Activated CD4-positive, alpha-beta T cell treated with anti-CD3 and anti-CD28 coated beads, Interleukin-10, Interleukin-2, amounts not matched to agents 100 ng/mL and 50 ng/mL, durations not matched to agents 16 hours and 8 hours (primary cell): ENCODE measurements at regions not wholly inside any gene's neighbourhood (a gene's known extent, or its start where the extent isn't known, plus 50 kb on each side); places are given as distances from the start of the nearest gene placed in this dataset.

Experiments
- DNase-seq: peaks from one replicate; pipeline ENCODE4 v3.0.0-alpha.2; 2020

DNA sequence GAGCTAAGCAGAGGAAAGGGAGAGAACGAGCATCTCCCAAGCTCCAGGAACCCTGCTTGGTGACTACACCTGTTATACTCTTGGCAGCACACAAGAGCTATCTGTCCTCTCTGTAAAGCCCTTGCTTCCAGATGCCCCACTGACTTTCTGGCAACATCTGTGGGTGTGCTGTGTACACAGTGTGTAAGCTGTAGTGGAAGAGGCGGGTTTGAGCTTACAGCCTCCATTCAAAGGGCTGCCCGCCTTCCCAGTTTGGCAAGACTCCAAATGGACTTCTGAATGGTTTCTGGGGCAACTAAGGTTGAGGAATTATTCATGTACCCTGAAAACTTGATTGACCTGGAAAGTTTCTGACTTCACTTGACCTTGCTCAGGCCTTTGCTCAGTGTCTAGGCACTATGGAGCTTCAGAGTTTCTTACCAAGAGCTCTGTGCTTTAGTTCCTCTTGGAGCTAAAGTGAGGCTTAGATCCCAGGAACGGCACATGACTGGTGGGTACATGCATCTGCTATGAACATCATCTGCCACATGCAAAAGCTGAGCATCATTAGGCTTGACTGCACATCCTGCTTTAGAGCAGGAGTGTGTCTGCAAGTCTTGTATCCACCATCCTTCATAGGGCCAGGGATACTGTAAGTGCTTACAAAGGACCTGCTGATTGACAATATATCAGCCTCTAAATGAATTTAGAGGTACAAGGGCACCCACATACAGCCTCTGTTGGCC, 290.9 kb upstream of the SIX2 start:
- no peak for DNase-seq

DNA sequence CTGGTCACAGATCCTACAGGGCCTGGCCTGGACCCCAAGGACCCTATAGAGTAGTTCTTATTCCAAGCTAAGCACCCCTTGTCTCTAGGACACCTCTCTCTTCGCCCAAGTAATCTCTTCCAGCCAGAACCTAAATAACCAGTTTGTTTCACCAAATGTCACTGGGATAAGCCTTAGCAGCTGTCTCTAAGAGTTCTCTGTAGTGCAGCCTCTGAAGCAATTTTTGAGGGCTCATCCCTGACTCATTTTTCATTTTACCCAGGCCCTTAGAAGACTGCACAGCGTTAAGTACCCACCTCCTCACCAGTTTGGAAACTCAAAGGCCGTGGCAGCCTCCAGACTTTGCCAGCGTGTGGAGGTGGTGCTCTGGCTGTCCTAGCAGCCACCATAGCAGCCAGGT, 290.1 kb upstream of the SIX2 start:
- DNase-seq = no peak

DNA sequence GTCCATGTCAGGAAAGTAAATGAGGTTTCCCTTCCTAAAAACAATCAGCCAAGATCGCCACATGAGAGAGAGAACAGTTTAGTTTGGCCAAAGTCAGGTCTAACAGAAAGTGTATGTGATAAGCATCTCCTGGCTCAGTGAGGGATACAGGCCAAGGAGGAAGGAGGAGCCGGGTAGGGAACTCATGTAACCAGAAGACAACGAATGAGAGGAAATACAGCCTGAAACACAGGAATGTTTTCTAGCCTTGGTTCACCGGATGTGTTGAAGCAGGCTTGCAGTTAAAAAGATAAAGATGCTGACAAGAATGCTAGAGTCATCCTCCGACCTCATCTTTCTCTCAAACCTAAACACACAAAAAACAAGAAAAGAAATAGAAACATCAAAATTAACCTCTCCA, 283.9 kb upstream of the SIX2 start:
- no peak for DNase-seq

DNA sequence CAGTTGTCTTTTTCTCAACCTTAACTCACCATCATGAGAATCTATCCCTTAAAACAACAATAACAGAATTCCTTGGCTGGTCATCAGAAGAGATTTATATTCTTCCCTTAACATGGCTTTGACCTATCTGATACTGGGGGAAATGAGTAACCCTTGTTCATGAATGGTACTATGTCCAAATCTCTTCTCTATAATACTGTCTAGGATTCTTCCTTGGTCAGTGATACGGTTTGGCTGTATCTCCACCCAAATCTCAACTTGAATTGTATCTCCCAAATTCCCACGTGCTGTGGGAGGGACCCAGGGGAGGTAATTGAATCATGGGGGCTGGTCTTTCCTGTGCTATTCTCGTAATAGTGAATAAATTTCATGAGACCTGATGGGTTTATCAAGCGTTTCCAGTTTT, 282.0 kb upstream of the SIX2 start:
- DNase-seq = no peak

DNA sequence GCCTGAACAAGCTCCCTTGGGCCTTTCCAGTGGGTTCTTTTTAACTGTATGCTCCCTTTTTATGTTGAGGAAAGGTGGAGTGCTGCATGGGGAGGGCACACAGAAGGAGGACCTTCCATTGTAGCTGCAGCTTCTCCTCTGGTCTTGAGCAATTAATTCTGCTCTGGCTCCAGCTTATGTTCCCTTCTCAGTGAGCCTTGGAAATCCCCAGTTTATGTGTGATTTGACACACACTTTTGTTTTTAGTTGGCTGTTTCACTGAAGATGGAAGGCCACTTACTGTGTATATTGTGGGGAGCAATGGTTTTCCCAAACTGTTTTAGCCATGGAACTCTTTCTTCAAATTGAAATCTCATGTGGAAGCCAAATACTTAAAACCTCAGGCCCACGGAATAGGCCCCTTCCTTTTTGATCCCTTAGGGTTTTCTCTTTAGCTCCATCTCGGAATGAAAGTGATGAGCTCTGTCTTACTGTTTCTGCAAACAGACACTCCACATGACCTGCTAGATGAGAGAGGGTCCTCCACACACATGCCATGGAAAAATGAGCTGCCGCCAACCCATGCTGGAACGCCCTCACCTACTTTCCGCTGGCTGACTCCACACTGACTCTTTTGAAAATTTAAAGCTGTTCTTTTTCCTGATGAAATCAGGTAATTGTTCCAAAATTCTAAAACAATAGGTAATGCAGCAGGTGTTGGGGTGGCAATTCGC, 280.9 kb upstream of the SIX2 start:
- DNase-seq = peak; percentile 75

DNA sequence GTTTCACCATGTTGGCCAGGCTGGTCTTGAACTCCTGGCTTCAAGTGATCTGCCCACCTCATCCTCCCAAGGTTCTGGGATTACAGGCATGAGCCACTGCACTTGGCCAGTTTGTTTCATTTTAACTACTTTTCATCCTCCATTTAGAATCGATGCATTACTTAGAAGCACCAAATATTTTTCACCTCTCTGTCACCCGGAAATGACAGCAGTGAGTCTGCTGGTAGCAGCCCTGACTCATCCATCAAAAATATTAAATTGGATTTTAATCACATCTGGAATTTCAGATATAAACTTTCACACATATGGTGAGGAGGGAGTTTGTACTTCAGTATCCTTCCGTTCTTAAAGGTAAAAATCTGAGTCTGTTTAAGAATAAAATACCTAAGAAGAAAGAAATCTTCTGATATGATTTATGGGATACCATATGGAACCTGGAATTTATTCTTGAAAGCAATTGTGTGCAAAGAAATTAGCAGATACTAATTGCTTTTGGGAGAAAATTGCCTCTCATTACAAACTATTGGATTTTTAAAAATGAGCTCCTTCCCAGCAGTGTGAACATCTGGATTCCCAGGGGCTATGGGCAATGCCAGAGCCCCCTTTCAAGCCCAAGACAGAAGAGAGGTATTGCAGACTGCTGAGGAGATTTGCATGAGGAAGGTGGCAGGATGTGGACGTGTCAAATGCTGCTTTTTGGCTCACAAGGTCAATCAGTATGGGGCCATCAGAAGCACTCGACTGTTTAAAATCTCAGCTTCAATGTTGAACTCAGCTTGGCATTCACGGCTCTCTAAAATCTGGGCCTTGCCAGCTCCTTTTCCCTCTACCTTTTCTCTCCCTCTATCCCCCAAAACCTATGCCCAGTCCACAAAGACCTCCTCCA, 279.5 kb upstream of the SIX2 start:
- DNase-seq = no peak

DNA sequence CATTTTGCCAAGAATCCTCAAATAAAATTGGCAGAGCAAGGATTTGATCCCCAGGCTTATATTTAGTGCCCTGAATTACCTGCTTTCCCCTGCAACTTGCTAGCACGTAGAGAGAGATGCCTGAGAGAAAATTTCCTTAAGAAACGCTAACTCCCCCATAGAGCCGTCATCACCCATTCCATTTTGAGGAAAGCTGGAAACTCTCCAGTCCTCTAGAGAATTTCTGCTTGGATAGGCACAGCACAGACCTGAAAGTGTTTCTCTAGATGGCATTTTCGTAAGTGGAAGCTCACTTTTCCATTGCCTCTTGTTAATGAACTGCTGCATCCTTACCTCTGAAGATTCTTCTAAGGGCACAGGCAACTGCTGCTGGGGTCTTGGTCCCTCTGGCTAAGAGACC, 277.8 kb upstream of the SIX2 start:
- no peak for DNase-seq

DNA sequence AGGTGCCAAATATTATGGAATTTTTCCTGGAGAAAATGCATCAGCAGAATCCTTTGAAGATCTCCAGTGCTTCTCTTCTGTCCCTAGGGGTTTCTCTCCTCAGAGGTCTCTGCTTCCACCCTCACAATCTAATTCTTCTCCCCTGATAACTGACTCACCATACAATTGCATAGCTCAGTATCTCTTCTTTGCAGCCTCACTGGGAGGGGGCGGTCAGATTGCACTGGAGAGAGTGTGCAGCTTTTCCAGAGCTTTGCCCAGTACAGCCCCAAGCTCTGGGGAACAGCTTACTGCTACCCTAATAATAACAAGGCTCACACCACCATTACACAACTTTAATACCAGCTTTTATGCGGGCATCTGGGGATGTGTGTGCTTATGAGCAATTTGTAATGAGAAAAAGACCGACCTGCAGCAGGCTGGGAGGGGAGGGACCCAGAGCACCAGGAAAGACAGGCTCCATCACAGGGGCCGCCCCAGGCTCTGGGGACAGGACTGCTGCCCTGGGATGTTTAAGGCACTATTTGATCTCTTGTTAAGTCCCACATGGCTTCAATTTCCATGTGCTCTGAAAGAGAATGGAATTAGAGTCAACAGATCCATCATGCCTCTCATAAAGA, 276.6 kb upstream of the SIX2 start:
- no peak for DNase-seq

DNA sequence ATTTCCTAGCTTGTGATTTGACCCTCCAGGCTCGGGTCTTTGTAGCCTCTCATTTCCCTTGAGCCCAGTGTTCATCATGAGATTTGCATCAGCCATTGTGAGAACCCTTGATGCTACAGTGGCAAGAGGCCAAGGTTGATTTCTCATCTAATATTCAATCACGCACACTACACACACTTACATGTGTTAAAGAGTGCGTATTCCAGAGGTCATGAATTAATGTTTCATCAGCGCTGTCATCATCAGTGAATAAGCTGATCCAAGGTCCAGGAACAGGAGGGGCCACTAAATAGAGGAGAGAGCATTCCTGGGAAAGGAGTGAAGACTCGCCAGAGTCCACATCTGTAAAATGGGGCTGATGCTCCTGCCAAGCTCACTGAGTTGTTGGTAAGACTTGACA, 276.1 kb upstream of the SIX2 start:
- DNase-seq = no peak

DNA sequence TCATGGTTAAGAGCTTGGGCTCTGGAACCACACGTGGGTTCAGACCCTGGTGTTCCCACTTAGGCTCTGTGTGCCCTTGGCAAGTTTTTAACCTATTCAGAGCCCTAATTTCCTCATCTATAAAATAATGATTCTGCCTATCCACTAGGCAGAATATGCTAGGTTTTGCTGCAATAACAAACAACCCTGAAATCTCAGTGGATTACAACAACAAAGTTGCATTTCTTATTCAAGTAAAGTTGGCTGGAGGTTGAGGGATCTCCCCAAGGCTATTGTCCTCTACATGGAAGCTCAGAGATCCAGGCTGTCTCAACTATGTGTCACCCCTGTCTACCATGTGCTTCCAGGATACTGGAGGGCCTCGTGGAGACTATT, 275.4 kb upstream of the SIX2 start:
- no peak for DNase-seq

DNA sequence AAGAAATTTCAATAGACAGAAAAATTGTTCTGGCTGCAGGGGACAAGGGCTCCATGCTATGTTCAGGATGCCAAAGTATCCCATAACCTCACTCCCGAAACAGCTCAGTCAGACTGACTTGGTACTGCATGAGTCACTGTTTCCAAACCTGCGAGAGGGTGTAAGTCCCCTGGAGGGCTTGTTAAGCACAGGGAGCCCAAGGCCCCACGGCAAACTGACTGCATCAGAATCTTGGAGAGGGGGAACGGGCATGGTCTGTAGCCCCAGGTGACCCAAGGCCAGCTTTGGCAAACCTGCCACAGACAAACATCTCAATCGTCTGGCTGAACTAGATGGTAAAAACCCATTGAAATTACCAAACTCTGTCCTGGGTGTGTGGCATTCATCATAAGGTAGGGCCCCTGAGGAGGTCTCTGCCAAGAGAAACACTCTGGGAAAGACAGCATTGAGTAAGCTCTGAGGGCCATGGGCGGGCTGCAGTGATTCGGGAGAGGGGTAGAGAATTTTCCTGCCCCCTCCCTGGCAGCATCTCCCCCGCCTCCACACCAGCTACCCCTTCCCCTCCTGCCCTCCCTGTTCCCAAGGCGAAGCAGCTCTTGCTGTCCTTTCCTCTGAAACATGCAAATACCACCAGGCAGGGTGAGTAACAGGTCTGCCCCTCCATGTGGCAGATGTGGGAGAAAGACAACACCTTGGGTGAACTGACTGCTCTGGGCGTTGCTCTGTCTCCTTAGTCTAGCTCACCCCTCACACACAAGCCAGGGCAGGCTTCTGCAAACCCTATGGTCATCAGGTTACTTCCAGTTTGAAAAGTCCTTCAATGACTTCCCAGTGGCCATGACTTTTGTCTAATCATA, 274.7 kb upstream of the SIX2 start:
- no peak for DNase-seq

DNA sequence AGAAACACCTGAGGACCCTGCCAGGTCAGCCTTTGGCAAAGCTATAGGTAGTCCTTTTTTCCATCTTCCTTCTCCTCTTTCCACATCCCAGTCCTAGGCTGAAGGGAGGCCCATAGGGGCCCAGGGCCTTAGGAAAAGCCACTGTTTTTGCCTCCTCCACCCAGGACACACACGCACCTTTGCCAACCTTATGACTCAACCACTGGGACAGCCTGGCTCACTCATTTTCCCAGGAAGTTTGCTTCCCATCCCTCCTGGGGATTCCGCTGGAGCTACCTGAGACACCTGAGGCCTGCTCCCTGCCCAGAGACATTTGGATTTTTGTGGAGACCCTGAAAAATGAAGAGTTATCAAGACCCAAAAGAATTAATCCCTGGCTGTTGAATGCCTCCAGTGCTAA, 273.4 kb upstream of the SIX2 start:
- no peak for DNase-seq

DNA sequence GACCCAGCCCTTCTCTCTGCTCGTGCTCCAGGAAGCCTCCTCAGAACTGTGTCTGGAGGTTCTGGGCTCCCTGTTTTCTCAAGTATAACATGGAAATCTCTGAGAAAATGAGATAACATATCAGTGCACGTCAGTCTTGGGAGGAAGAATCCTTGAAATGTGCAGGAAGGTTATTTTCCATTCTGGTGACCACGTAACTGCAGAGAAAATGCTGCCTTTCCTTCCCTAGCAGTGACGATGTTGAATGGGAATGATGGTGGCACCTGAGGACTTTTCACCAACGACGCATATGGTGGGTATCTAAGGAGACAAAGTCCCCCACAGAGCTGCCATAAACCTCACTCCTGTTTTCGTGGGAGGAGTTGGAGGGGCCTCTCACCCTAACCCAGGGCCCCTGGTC, 272.1 kb upstream of the SIX2 start:
- no peak for DNase-seq

DNA sequence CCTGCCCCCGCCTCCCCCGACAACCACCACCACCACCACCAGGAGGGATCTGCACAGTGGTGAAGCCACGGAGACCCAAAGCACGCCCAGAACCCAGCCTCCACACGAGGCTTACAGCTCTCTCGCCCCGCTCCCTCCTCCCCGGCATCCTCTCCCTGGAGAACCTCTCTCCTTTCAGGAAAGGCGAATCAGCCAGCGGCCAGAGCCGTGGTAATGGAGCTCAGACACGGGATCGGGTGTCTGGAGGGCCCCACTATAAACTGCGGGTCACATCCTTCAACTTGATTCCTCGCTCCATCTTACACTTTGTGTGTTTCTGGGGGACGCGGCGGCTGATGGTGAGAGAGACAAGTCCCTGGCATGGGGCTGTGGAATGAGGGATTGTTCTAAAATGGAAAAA, 271.5 kb upstream of the SIX2 start:
- no peak for DNase-seq

DNA sequence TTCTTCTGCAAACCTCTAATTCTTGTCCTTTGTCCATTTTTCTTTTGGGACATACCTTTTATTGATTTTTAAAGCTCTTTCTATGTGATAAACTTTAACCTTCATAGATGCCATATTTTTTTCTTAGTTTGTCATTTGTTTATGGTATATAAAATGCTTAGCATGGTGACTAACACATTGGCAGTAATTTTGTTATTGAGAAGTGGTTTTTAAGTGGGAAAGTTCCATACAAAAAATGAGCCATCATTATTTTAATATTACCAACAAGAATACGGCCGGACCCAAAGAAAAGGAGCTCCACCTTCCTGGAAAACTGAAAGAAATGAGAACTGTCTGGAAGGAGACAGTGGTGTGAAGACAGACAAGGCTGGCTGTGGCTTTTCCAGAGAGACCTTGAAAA, 270.1 kb upstream of the SIX2 start:
- no peak for DNase-seq

DNA sequence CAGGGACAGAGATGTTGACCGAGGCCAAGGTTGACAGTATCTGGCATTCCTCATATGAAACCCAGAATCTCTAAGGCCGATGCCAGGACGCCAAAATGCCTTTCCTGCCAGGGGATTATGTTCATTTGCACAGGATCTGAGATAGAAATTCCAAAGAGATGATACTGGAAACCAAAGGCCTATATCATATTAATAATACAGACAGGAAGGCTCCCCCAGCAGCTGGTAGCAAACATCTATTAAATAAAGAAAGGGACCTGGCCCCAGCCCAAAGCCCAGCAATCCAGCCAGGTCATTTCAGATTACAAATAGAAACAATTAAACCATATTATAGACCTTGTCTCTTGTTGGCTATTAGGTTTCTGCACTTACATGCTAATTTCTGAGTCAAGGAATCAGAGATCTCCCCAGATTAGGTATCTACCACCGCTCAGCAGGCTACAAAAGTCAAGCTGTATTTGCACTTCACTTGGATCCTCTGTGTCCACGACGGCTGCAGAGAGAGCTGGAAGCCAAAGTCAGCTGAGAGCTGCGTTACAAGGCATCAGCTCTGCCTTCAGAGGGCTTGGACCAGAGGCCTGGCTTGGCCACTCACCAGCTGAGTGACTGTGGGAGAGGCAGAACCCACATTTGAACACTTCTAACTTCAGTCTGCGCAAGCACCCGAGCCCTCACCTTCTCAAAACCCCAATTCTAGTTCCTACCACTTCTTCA, 269.3 kb upstream of the SIX2 start:
- no peak for DNase-seq

DNA sequence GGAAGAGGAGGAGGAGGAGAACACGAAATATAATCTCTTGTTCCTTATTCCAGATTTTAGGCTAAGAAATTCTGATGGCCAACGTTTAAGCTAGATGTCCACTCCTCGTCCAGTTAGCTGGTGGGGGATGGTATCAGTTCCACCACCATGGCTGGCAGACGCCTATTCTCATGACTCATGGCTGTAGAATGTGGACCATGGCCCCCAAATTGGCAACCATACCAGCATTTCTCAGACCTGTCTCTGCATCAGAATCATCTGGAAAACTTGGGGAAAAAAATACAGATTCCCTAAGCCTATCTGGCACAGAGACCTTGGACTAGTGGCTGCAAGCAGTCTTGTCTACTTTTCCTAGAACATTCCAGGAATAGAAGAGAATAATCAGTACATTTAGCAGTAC, 267.7 kb upstream of the SIX2 start:
- no peak for DNase-seq

DNA sequence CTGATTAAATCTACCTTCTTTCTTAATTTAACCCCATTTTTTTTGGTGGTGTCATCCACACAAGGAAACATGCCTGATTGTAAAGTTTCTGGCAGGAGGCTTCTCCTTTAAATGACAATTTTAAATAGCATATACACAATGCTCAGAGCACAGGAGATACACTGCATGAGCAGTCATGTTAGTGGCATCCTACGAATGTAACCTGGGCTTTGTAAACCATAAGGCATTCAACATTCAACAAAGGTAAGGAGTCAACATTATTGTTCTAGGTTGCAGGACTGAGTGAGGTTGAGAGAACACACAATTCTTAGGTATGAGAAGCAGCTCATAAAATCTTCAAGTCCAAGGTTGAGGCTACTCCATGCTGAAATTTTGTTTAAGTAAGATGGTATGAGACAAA, 266.6 kb upstream of the SIX2 start:
- DNase-seq = no peak

DNA sequence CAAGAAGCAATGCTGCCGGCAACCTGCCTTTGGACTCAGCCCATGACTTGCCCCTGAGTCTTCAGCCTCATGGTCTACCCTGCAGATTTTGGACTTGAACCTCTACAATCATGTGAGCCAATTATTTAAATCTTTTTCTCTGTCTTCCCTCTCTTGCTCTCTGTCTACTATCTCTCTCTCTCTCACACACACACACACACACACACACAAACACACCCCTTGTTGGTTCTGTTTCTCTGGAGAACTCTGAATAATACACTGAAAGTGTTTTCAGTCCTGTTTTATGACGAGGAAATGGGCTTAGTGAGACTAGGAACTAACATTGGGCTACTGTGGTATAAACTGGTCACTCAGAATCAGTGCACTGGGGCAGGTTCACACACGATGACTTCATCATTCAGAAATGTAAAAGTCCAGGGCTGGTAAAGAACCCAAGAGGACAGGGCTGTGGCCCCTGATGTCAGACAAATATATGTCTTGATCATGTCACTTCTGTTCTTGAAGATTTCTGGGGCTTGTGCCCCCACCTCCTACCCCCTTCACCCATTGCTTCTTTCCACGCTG, 266.1 kb upstream of the SIX2 start:
- DNase-seq = no peak

DNA sequence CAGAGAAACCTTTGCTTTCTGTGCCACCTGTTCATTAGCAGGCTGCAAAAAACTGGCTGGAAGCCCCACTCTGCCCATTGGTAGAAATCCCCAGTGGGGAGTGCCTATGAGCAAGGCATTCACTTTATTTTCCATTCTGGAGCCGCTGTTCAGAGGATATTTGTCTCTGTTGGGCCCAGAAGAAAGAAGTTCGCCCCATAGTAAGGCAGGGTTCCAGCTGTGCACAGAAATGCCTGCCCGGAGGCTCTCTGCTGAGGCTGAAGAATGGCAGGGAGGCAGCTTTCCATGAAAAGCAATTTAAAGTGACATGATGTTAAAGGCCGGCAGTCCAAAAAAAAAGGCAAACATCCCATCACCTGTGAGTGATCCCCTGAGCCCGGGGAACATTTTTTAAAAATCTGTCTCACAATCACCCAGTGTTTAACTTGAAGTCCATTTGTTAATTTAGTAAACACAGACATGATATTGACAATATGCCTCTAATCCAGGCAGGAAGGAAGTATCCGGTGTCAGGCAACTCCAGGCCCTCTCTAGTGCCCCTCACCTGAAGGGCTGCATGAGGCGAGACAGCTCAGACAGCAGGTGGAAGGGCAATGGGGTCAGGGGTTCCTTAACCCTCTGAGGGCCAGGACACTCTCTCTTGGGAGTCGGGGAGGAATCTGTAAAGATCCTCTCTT, 265.1 kb upstream of the SIX2 start:
- DNase-seq = no peak
